Activated CD4-positive, CD25-positive, alpha-beta regulatory T cell (primary cell): ENCODE measurements at regions not wholly inside any gene's neighbourhood (a gene's known extent, or its start where the extent isn't known, plus 50 kb on each side); places are given as distances from the start of the nearest gene placed in this dataset.
A peak's percentile ranks its signal among the peaks of the same experiment; 100 is the strongest.

Experiments
- DNase-seq, 4 experiments: peaks; one replicate each; lab custom pipeline; 2025; lab: John Stamatoyannopoulos, UW

DNA sequence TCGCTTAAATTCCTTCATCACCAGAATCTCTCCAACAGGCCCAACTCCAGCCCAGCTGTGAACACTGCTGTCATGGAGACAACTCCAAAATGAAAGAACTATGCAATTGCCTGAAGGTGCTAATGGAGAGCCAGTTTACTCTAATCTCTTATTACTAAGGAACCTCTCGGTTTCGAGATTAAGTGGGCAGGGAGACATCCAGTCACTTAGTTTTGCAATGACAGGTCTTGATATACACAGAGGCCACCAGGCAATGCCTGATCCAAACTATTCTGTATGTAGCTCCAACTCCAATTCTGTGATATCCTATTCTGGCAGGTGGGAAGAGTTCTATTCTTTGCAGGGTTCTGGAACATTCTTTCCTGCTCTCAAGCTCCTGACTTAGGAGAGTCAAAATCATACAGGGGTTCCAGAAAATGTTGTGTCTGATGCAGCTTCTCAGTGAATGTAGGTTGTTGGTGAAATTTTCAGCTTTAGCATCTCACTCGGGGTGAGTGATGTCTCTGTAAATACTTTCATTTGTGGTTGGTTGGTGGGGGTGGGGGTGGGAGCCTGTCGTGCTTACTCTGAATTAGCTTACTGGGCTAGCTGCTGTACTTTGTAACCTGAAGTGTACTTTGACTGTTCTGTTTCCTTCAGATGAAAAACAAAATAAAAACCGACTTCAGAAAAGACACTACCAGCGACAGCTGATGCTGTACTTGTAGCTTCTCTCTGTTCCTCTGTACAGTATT lies 170.9 kb downstream of the PALM2AKAP2 start:
- peak in 1 of 4 experiments; percentile 14 for DNase-seq

DNA sequence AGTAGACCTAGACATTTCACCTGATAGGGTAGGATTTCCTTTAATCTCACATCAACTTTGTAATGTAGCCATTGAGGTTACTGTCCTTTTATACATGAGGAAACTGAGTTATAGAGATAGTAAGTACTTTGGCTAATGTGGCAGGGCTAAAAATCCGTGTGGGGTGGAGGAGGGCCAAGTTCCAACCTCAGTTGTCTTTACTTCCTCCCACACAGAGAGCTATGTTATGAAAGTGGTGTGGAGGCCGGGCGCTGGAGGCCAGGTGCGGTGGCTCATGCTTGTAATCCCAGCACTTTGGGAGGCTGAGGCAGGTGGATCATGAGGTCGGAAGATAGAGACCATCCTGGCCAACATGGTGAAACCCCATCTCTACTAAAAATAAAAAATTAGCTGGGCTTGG lies 173.3 kb downstream of the PALM2AKAP2 start:
- no peak for DNase-seq

DNA sequence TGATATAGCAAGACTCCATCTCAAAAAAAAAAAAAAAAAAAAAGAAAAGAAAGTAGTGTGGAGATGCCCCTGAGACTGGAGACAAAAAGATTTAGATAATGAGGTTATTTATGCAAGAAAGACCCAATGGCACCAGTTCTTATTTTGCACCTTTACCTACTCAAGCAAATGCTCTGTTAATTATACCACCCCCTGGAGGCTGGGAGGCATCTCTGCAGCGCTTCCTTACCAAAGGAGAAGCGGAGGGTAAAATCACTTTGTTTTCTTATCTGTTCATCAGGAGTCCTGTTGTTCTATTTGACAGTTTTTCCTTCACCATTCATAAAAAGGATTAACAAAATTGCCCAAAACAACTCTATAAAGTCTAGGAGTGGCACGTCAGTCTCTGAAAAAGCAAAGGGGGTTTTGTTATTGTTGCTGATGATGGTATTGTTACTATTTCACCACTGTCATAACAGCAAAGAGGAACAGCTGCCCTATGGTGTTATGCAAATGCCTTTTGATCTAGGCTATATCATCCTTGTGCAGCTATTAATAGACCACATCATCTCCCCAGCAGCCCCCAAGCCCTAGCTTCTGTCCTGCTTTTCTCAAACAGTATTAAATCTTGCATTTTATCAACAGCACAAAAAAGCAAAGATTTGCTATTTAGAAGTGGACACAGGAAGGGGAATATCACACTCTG lies 174.0 kb downstream of the PALM2AKAP2 start:
- no peak for DNase-seq

DNA sequence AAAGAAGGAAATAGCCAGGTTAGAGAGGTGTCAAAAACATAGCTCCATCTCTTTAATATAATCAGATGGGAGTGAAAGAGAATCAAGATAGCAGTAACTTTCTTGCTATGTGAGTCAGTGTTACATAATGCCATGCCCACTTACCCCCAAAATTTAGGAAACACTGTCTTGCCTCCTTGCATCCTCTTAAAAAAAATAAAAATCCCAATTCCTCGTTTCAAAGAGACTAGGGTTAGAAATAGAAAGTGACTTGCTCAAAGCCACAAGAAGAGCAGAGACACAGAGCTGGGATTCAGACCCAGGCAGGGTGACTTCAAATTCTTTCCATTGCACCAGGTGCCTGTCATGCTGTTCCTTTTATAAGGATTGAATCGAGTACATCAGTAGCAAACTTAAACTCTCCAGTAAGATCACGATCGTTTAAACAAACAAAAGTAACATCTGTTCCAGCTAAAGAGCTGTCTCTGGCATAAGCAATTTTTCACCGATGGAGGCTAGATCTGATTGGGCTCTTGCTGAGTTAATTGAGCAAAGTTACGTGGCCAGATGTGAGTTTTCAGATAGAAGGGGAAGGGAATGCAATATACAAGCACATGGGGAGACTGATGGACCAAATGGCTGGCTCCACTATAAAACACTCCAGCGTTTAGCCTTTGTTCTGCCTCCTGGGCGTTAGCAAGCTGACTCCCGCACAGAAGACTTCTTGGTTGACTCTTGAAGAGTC lies 176.9 kb downstream of the PALM2AKAP2 start:
- no peak for DNase-seq

DNA sequence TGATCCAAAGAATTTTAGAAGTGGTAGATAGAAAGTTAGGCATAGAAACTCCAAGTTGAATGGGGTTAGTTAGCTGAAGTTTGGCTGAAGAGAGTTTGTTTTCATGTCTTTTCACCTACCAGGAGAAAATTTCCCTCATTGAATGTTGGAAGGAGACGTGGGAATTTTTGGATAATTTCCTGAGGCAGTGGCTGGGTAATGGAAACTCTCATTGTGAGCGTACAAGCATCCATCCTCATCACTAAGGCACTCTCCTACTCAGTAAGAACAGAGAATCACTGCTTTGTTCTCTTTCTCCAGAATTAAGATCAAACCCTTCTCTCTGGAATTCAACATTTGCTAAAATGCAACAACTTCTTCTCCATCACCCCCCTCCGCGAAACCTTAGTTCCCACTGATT lies 179.7 kb downstream of the PALM2AKAP2 start:
- no peak for DNase-seq

DNA sequence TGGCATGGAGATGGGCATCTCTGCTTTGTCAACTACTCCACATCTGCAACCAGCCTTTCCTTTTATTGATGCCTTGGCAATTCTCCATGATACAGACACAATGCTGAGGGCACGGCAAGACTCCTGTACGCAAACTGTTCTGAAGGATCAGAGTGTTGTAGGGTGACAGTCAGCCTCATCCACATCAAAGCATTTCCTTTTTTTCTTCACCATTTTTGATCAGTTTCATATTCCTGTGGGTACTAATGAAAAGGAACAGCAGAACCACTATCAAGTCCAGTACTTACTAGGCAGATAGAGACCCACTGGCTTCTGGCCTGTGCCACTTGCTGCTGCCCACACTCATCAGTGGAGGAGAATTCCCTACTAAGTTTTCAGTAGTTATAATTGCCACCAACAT lies 181.6 kb downstream of the PALM2AKAP2 start:
- no peak for DNase-seq

DNA sequence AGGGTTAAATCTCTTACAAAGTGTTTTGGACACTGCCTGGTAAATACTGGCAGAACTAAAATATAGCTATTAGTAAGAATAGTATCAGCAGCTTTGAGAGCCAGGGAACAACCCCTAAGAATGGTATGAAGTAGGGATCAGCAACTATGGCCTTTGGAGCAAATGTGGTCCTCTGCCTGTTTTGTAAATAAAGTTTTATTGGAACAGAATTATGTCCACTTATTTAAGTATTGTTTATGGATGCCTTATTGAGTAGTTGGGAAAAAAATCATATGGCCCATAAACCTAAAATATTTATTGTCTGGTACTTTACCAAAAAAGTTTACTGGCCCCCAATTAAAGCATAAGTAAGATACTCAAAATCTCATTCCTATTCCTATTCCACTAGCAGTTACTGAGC lies 182.2 kb downstream of the PALM2AKAP2 start:
- DNase-seq, result no peak

DNA sequence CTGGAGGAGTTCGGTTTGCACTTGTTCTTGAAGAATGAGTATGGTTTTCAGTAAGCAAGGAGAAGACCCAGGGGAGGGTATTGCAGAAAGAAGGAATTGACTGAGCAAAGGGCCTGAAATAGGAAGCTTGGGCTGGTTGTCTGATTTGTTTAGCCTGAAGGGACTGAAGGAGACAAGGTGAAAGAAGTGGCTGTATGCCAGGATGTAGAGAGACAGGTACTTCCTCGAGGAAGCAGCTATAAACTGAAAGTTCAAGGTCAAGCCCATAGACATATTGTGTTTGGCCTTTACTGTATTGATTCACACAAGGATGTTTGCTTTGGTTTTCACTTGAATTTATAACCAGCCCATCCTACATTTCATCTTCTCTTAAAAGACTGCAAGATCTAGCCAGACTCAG lies 183.1 kb downstream of the PALM2AKAP2 start:
- DNase-seq, result no peak

DNA sequence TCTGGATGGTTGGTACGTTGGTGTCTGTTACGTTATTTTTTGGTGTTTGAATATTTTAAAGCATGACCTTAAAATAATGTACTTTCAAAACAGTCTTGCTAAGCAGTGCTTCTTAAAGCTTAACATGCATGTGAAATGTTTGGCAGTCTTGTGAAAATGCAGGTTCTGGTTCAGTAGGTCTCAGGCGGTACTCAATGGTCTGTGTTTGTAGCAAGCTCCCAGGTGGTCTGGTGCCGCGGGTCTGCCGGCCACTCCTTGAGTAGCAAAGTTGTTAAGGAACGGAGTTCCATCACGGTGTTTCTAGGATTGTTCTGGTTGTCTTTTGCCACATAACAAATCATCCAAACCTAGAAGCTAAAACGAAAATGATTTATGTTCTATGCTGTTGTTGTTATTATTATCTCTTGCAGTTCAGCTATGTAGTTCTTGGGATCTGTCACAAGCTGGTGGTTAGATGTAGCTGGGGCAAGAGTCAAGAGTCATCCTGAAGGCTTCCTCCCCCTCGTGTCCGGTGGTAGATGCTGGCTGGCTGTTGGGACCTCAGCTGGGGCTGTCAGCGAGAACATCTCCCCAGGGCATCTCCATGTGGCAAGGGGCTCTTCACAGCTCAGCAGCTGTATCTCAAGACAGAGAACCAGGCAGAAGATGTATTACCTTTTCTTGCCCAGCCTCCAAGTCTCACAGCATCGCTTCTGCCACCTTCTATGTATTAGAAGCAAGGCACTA lies 186.8 kb downstream of the PALM2AKAP2 start:
- no peak for DNase-seq

DNA sequence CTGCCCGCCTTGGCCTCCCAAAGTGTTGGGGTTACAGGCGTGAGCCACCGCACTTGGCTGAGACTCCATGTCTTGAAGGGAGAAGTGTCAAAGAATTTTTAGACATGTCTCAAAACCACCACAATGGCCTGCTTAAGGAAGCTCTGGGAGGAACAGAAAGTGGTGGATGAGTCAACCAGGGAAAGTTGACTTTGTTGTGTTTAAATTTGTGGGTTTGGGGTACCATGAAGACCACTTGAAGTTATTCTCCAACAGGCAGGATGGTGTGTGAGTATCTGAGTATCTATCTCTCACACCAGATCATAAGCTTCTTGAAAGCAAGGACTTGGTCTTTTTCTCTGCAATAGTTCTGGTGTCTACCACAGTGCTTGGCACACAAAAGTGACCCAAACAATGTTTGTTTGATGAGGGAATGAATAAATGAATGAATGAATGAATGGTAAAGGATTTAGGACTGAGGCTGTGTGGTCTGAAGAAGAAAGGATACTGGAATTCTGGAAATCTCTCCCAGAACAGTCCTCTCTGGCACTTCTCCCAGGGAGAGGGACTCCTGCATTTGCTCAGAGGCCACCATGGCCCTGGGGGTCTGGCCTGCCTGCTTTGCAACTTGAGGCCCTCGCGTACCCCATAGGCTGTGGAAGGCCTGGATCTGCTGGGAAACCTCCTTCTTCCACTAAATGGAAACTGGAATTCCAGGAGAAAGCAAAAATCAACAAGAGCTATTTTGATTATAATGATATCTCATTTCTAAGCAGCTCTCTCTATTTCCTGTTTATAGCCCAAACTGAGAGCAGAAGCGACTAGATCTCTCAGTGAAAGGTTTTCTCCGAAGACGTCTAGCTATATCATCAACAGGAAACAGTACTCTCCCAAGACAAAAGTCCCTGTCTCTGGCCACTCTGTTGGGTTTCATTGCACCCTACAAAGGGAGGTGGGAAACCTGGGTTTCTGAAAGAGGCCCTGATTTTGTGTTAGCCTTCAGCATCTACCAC lies 187.9 kb downstream of the PALM2AKAP2 start:
- no peak for DNase-seq

DNA sequence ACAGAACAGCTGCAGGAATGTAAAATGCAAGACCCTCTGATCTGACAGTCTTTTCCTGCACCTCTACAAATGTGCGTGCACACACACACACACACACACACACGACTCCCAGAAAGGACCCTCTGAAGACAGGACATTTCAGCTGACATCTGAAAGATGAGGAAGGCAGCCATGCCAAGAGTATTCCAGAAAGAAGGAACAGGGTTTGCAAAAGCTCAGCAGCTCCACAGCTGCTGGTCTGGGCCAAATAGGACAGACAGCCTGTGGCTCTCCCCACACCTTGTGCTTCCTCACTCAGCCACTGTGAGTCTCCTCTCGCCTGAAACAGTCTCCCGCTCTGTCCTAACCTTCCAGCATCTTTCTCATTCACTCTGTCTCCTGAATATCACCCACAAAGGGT lies 189.0 kb downstream of the PALM2AKAP2 start:
- no peak for DNase-seq

DNA sequence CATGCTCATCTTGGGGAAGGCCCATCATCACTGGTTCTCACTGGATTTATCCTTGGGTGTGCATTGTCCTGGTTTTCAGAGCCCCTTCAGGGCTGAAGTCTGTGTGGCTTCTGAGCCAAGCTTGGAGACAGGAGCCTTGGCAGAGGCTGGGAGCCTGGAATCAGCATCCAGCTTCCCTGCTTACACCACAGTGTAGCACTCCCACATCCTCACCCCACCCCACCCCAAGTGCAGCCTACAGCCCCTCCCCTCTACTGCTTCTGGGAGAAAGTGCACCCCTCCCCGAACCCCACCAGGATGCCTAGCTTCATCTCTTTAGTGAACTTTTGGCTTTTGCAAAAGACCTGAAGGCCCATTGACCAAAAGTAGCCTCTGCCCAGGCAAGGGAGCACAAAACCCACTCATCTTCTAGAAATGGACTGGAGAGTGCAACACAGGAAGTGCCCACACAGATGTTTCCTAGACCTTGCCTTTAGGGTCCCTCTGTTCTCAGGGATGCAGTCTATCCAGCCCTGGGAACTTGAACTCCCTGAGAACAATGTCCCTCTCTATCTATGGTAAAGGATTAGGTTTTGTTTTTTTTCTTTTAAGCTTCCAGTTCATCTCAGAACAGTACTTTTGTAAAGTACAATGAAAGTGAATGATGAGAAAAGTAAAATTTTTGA lies 189.7 kb downstream of the PALM2AKAP2 start:
- no peak for DNase-seq

DNA sequence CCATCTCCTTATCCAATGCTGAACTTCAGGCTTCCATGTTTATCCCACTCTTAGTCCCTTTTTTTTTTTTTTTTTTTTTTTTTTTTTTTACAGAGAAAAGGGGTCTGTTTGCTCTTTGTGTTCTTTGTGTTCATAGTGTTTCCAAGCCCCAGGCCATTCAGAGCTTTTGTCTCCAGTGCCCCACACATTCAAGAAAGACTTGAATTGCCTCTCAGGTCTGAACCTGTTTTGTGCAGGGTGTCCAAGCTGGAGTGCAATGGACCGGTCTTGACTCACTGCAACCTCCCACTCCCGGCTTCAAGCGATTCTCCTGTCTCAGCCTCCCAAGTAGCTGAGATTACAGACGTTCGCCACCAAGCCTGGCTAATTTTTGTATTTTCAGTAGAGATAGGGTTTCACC lies 191.2 kb downstream of the PALM2AKAP2 start:
- no peak for DNase-seq

DNA sequence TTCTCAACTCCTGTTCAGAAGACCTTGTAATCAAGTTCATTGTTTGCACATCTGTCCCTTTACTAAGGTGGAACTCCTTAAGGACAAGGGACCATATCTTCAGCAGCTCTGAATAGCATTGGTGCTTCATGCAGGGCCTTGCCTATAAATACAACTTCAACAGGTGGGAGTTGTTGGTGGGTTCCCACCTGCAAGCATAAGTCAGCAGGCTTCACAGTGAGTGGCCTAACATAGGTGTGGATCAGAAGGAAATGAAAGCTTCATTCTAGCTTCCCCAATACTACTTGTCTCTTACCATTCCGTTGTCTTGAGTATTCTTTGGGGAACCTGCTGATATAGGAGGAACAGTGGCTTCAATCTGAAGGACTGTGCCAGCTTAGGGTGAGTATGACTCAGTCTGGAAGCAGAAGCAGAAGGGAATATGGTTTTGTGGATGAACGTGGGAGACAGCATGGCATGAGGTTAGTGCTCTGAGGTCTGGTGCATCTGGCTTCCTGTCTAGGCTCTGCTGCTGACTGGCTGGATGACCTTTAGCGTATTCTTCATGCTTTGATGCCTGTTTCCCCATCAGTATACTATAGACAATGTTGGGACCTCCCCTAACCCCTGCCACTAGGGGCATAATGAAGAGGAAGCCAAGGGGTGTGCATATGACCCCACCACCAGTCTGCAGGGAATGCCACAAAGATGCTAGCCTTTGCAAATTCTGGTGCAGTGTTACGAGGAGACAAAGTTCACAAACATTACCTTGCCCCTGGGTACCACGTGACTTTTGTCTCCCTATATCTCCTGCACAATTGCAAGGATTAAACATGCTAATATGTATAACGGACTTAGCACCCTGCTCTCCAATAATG lies 192.3 kb downstream of the PALM2AKAP2 start:
- DNase-seq, result no peak

DNA sequence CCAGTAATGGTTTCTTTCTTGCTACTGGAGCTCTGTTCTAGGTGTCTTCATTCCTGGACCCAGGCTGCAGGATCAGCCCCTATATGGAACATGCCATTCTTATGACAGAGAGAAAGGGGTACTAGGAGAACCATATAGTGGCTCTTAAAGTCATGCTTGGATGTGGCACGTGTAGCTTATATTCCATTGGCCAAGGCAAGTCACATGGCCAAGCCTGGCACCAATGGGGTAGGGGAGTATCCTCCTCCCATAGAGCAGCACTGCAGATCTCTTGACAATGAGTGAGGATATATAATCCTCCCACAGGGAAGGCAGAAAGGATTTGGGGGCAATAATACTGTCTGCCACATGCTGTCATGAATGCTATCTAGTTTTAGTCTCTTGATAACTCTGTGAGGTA lies 193.3 kb downstream of the PALM2AKAP2 start:
- DNase-seq, result no peak

DNA sequence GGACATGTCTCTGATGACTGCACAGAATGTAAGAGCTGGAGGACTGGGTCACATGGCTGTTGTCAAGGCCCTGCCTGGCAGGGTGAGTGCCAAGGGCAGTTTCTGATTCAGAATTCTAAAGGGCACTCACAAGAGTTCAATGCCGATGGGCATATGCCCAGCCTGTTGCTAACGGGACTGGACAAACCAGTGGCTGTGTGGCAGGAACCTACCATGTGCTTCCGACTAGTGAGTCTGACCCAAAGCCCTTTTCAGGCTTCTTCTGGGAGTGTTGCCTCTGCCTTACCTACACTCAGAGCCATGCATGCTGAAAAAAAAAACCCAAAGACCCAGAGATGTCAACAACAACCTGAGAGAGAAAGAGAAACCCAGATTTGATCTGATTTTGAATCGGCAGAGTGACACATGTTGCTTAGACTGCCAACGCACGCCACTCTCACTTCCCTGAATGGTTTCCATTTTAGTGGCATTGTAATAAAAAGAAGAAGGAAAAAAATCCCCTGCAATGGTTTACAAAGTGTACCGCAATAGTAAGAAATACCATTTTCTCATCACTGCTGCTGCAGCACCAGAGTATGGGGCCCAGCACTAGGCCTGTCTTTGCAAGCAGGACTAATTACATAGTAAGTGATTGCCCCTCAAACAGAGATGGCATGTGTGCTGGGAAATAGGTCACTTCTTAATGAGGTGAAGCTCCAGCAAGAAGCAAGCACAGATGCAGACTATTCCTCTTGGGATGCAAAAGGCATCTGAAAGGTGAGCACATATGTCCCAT lies 194.3 kb downstream of the PALM2AKAP2 start:
- peak in 2 of 4 experiments; percentile 13 to 46 for DNase-seq

DNA sequence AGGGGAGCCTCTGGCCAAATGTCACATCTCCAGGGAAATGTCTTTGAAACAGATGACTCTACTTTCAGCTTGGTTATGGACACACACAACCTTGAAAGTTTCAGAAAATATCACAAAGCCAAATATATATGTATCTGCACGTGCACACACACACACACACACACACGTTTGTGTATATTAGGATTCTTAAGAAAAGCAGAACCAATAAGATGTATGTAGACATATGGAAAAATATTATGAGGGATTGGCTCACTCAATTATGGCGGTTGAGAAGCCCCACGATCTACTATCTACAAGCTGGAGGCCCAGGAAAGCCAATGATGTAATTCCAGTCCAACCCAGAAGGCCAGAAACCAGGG lies 194.9 kb downstream of the PALM2AKAP2 start:
- DNase-seq, result no peak

DNA sequence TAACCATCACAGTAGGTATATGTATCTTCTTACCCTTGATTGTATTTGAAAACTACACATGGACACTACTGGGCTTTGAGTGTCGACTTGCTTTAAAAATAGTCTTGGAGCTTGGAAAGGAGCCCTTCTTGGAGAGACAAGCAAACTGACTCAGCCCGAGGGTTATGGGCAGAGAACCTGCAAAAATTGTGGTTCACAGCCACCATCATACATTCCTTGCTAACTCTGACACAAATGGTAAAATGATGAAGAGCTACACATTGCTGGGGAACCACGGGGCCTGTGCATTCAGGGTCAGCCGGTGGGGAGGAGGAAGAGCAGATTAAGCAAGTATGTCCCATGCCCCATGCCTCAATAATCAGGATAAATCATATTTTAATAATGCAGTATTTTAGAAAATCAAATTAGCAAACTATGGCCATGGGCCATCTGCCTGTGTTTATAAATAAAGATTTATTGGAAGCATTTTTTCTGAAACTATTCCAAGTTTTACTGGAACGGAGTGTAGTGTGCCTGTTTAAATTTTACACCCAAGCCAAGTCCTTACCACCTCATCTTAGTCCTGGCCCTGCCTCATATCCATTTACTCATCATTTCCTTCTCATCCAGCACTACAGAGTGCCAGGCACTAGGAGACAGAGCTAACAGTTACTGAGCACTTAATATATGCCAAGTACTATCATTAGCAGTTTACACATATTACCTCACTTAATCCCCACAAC lies 195.7 kb downstream of the PALM2AKAP2 start:
- no peak for DNase-seq
